Esophagus squamous epithelium (tissue), 5 donors: ENCODE measurements at regions not wholly inside any gene's neighbourhood (a gene's known extent, or its start where the extent isn't known, plus 50 kb on each side); places are given as distances from the start of the nearest gene placed in this dataset.

Source experiments
- DNase-seq: peaks from one replicate; lab custom pipeline; 2025; lab: John Stamatoyannopoulos, UW
- H3K27ac ChIP-seq, 4 donors: fragments of 200-600 bp; sonication (generic); one replicate each; pipeline ENCODE4 v1.5.1; 2016 to 2019; ENCODE audit warnings: mild to moderate bottlenecking in 1 of 4
- H3K27me3 ChIP-seq, 4 donors: fragments of 200-600 bp; sonication (generic); 1 replicate in 3 of 4; 2 replicates in 1 of 4; pipeline versions ENCODE4 v1.5.1 to v1.6.0; 2017 to 2021; ENCODE audit warnings: antibody characterized with exemption in 1 of 4
- H3K36me3 ChIP-seq, 3 donors: fragments of 200-600 bp; sonication (generic); one replicate each; pipeline ENCODE4 v1.5.1; 2016 to 2019
- H3K4me1 ChIP-seq, 3 donors: fragments of 200-600 bp; sonication (generic); one replicate each; pipeline ENCODE4 v1.5.1; 2017 to 2019
- H3K4me3 ChIP-seq, 4 donors: fragments of 200-600 bp; sonication (generic); 1 replicate in 3 of 4; 2 replicates in 1 of 4; pipeline ENCODE4 v1.5.1; 2016 to 2019; ENCODE audit warnings: mild to moderate bottlenecking in 2 of 4, moderate library complexity in 1 of 4
- H3K9me3 ChIP-seq, 3 donors: fragments of 200-600 bp; sonication (generic); one replicate each; pipeline ENCODE4 v1.5.1; 2016 to 2019
- POLR2A ChIP-seq, 4 donors: fragments of 450-650 bp; IDR thresholded peaks; one replicate each; pipeline ENCODE4 v1.6.1; 2017; ENCODE audit warnings: antibody characterized with exemption in 4 of 4, mild to moderate bottlenecking in 4 of 4, moderate library complexity in 3 of 4
- WGBS, 2 donors: methylation state at CpG; one replicate each; pipeline ENCODE4 v1.1.5; 2018; 5-methylcytosine and 5-hydroxymethylcytosine counted together
- intact Hi-C: fragments of 100-400 bp; cut with DNase I; formaldehyde crosslinking; loops from one replicate; pipeline ENCODE4 v1.15.0; 2022
- TF ChIP-seq, protein P1 (sequence below), 6 experiments: fragments of 450-650 bp in 4 of 6; fragments of 200-600 bp in 2 of 6; sonication (generic) in 2 of 6; IDR thresholded peaks; one replicate each; pipeline ENCODE4 v1.5.1; 2016 to 2019; ENCODE audit warnings: antibody characterized with exemption in 6 of 6, mild to moderate bottlenecking in 4 of 6, moderate library complexity in 4 of 6
- donor health status: DM: yes; HTN: yes; CAD: no.

- WGBS, 2 donors = 36 to 50% methylated on average over 1 of the region's 1 CpG
- Histone ChIP-seq H3K27ac (no peak overlapping the region), H3K4me3 (no peak overlapping the region), H3K9me3 (no peaks in the 10 kb centered on the region), H3K36me3 (no peaks in the 10 kb centered on the region), H3K4me1 (no peaks in the 10 kb centered on the region), H3K27me3 (no peaks in the 10 kb centered on the region)
- intact Hi-C loops = no loop called here
- DNase-seq = no peak
- TF ChIP-seq, protein P1, sequence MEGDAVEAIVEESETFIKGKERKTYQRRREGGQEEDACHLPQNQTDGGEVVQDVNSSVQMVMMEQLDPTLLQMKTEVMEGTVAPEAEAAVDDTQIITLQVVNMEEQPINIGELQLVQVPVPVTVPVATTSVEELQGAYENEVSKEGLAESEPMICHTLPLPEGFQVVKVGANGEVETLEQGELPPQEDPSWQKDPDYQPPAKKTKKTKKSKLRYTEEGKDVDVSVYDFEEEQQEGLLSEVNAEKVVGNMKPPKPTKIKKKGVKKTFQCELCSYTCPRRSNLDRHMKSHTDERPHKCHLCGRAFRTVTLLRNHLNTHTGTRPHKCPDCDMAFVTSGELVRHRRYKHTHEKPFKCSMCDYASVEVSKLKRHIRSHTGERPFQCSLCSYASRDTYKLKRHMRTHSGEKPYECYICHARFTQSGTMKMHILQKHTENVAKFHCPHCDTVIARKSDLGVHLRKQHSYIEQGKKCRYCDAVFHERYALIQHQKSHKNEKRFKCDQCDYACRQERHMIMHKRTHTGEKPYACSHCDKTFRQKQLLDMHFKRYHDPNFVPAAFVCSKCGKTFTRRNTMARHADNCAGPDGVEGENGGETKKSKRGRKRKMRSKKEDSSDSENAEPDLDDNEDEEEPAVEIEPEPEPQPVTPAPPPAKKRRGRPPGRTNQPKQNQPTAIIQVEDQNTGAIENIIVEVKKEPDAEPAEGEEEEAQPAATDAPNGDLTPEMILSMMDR (IDR thresholded peaks at IDR 0.05) = no peak
- no peak for TF ChIP-seq POLR2A (IDR thresholded peaks at IDR 0.05)
These were observed 480.0 kb upstream of the ZEB2 start for GRCh38 chr2:144999936-145000335.

DNA sequence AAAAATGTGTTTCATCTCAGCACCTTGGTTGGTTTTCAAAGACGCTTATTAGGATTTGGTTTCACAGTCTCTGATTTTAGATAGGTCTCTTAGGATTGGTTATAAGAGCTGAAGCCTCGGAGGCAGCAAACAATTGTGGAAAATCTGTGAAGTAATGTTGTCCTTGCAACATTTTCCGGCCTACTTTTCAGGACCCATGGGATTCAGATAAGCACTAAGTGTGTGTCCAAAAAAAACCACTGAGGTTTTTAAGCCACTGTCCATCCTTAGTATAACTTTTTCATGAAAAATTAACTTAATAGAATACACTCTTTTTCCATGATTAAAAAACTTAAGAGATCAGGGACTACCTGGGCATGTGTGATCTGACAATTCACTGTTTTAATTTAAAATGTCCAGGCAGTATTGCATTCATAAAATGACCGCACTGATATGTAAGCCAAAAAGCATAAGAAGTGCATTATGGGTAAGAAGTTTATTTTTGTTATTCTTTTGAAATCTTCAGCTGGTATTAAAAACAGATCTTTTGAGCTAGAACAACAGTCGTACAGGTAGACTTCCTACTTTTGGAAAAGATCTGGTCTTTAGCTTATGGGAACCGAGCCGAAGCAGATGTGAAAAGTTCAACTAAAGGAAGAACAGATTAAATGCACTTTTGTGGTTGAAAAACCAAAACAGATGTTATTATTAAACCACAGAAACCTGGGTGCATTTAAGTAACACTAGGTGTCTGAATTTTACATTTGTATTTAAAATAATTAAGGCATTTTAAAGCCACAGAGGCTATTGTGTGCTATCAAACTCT is 479.4 kb upstream of the ZEB2 start:
- Histone ChIP-seq H3K9me3 (no peaks in the 10 kb centered on the region), H3K27ac (no peak overlapping the region), H3K4me3 (no peak overlapping the region), H3K27me3 (no peaks in the 10 kb centered on the region), H3K36me3 (no peaks in the 10 kb centered on the region), H3K4me1 (no peaks in the 10 kb centered on the region)
- TF ChIP-seq, protein P1 (IDR thresholded peaks at IDR 0.05) = no peak
- no peak for TF ChIP-seq POLR2A (IDR thresholded peaks at IDR 0.05)
- DNase-seq = no peak
- intact Hi-C loops = no loop called here
- WGBS, 2 donors = 77 to 81% methylated on average over 7 of the region's 7 CpGs

GRCh38 chr2:144998435-144998834 is 478.5 kb upstream of the ZEB2 start:
- WGBS, 2 donors = 60 to 68% methylated on average over 4 of the region's 4 CpGs
- no peaks in the 10 kb centered on the region for H3K27me3 ChIP-seq
- no peaks in the 10 kb centered on the region for H3K9me3 ChIP-seq
- DNase-seq = no peak
- H3K4me1 ChIP-seq = no peaks in the 10 kb centered on the region
- no peaks in the 10 kb centered on the region for H3K36me3 ChIP-seq
- no peak overlapping the region for H3K4me3 ChIP-seq
- H3K27ac ChIP-seq = no peak overlapping the region
- intact Hi-C loops = no loop called here
- TF ChIP-seq, protein P1 (IDR thresholded peaks at IDR 0.05) = no peak
- TF ChIP-seq POLR2A (IDR thresholded peaks at IDR 0.05) = no peak

- DNase-seq = no peak
- H3K9me3 ChIP-seq = no peaks in the 10 kb centered on the region
- H3K36me3 ChIP-seq = no peaks in the 10 kb centered on the region
- 60 to 65% methylated on average over 5 of the region's 5 CpGs for WGBS, 2 donors
- TF ChIP-seq, protein P1 (IDR thresholded peaks at IDR 0.05) = no peak
- TF ChIP-seq POLR2A (IDR thresholded peaks at IDR 0.05) = no peak
- H3K4me3 ChIP-seq = no peak overlapping the region
- intact Hi-C loops = no loop called here
- peak overlapping the region in 3 of 4 donors; percentile 42 to 49 (median 46) for H3K27ac ChIP-seq
- H3K4me1 ChIP-seq = no peaks in the 10 kb centered on the region
- H3K27me3 ChIP-seq = no peaks in the 10 kb centered on the region
These were observed 476.4 kb upstream of the ZEB2 start for GRCh38 chr2:144996225-144996795.

GRCh38 chr2:144995482-144995881 is 475.6 kb upstream of the ZEB2 start:
- DNase-seq = no peak
- no peaks in the 10 kb centered on the region for H3K9me3 ChIP-seq
- peak overlapping the region in 3 of 4 donors; percentile 42 to 49 (median 46) for H3K27ac ChIP-seq
- H3K36me3 ChIP-seq = no peaks in the 10 kb centered on the region
- no peak overlapping the region for H3K4me3 ChIP-seq
- TF ChIP-seq, protein P1 (IDR thresholded peaks at IDR 0.05) = no peak
- TF ChIP-seq POLR2A (IDR thresholded peaks at IDR 0.05) = no peak
- no peaks in the 10 kb centered on the region for H3K27me3 ChIP-seq
- WGBS, 2 donors = 38 to 50% methylated on average over 3 of the region's 3 CpGs
- intact Hi-C loops = no loop called here
- no peaks in the 10 kb centered on the region for H3K4me1 ChIP-seq
